Activated naive CD8-positive, alpha-beta T cell treated with anti-CD3 and anti-CD28 coated beads for 36 hours (primary cell): ENCODE measurements at regions not wholly inside any gene's neighbourhood (a gene's known extent, or its start where the extent isn't known, plus 50 kb on each side); places are given as distances from the start of the nearest gene placed in this dataset.

Experiments used
- DNase-seq: peaks from one replicate; pipeline ENCODE4 v3.0.0; 2021
- H3K27ac Mint-ChIP-seq: one replicate; pipeline ENCODE4 v1.8.0; 2022; ENCODE audit warnings: mild to moderate bottlenecking, moderate library complexity, mixed read lengths
- H3K27me3 Mint-ChIP-seq: one replicate; pipeline ENCODE4 v1.8.0; 2022; ENCODE audit warnings: mild to moderate bottlenecking, mixed read lengths
- H3K36me3 Mint-ChIP-seq: one replicate; pipeline ENCODE4 v1.8.0; 2021; ENCODE audit warnings: mild to moderate bottlenecking, mixed read lengths
- H3K4me1 Mint-ChIP-seq: one replicate; pipeline ENCODE4 v1.8.0; 2021; ENCODE audit warnings: mixed read lengths
- H3K4me3 Mint-ChIP-seq: one replicate; pipeline ENCODE4 v1.8.0; 2022; ENCODE audit warnings: mild to moderate bottlenecking, moderate library complexity, mixed read lengths
- H3K9me3 Mint-ChIP-seq: one replicate; pipeline ENCODE4 v1.8.0; 2022; ENCODE audit warnings: mixed read lengths

DNA sequence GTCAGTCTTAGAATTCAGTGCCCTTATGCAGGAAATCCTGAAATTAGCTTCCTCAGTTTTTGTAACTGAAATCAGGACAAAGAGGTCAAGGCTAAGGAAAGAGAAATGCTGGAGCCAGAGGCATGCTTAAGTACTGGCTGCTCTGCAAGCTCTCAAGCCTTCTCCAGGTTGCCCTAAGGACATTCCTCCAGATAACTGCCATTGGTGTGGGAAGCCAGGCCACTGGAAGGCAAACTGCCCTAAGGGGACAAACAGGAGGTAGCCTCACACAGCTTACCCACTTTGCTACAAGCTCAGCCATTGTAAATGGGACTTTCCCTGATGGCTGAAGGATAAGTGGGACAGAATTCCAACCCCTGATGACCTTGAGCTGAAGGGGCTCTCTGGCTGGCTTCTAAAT is 606.9 kb upstream of the PCDH10 start:
- no peak for DNase-seq
- Mint-ChIP-seq H3K4me1 (no peaks in the 10 kb centered on the region), H3K36me3 (no peaks in the 10 kb centered on the region), H3K4me3 (no peak overlapping the region), H3K9me3 (no peaks in the 10 kb centered on the region), H3K27me3 (no peaks in the 10 kb centered on the region), H3K27ac (no peak overlapping the region)

- peaks cover 2% of the 10 kb centered on the region for H3K9me3 Mint-ChIP-seq
- H3K27ac Mint-ChIP-seq, result no peak overlapping the region
- H3K4me3 Mint-ChIP-seq, result no peak overlapping the region
- H3K27me3 Mint-ChIP-seq, result no peaks in the 10 kb centered on the region
- H3K4me1 Mint-ChIP-seq, result no peaks in the 10 kb centered on the region
- H3K36me3 Mint-ChIP-seq, result no peaks in the 10 kb centered on the region
- DNase-seq, result no peak
Measured at GRCh38 chr4:132548463-132548862, 600.6 kb upstream of the PCDH10 start.

DNA sequence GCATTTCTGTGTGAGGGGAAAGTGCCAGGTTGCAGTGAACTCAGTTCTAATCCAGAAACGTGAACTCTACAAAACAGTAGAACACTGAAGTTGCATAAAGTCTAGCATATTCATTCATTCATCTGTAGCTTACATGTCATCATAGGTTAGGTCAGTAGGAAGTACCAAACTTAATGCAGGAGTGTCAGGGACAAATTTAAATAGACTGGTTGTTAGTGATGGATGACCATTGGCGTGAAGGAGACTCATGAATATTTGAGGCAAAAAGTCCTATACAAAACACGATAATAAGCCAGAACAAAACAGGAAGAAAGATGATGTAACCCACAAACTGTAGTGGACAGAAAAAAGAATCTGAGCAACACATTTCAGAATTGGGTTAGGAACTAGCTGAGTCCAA is 592.8 kb upstream of the PCDH10 start:
- H3K4me3 Mint-ChIP-seq, result no peak overlapping the region
- H3K27me3 Mint-ChIP-seq, result no peaks in the 10 kb centered on the region
- no peaks in the 10 kb centered on the region for H3K4me1 Mint-ChIP-seq
- no peaks in the 10 kb centered on the region for H3K36me3 Mint-ChIP-seq
- H3K27ac Mint-ChIP-seq, result no peak overlapping the region
- DNase-seq, result no peak
- peaks cover 2% of the 10 kb centered on the region for H3K9me3 Mint-ChIP-seq

DNA sequence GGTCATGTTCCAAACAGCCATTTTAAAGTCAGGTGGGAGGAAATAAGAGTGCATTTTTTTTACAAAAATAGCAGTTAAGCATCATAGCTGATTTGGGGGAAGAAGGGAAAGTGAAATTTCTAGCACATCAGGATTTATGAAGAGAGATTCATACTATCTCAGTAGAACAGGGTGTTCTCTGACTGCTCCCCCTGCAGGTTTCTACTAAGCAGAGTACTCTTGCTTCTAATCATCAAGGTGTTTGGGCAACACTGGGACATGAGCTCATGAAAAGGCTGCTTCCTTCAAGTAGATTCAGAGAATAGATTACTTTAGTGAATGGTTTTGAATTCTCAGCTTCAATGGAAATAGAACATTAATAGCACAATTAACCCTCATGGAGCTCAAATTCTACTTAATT is 591.4 kb upstream of the PCDH10 start:
- Mint-ChIP-seq H3K9me3 (peaks cover under 1% of the 10 kb centered on the region), H3K27me3 (no peaks in the 10 kb centered on the region), H3K27ac (no peak overlapping the region), H3K36me3 (no peaks in the 10 kb centered on the region), H3K4me1 (no peaks in the 10 kb centered on the region), H3K4me3 (no peak overlapping the region)
- no peak for DNase-seq

DNA sequence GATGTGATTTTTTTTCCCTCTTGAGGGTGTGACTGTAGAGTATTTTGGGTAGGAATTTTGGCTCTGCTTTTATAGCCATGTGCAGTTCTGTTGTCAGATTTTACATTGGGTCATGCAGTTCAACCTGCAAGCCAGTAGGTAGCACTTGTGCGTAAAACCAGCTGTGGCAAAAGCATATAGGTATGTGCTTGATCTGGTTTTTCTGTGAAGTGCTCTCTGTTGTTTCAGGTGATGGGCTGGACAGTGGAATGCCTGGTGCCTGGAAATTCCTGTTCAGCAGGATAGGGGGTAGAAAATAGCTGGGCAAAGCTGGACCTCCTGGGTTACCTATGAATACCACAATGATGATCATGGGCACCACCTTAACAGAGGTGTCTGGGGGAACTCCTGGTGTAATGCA is 584.2 kb upstream of the PCDH10 start:
- H3K27me3 Mint-ChIP-seq, result no peaks in the 10 kb centered on the region

DNA sequence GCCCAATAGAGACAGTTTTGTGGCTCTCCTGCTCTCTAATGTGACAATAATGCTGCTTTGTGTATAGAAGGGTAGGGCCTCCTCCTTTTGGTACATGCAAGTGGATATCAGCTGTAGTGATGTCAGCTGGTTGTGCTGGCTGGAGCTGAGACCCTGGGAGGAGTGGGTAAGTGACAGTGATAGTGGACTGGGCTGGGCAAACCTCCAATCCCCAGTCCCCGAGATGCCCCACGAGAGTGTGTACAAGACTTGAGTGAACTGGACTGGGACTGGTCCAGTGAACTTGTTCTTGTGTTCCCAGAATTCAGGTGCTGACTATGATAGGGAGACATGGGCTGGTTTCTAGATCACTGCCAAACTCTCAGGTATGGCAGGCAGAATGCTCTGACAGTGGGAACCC is 583.6 kb upstream of the PCDH10 start:
- Mint-ChIP-seq H3K27ac (no peak overlapping the region), H3K27me3 (no peaks in the 10 kb centered on the region), H3K4me1 (no peaks in the 10 kb centered on the region), H3K4me3 (no peak overlapping the region), H3K9me3 (peaks cover 3% of the 10 kb centered on the region), H3K36me3 (no peaks in the 10 kb centered on the region)
- no peak for DNase-seq

More for the DNA sequence above, 584.2 kb upstream of the PCDH10 start:
- no peak overlapping the region for H3K4me3 Mint-ChIP-seq
- no peaks in the 10 kb centered on the region for H3K36me3 Mint-ChIP-seq
- H3K27ac Mint-ChIP-seq, result no peak overlapping the region
- DNase-seq, result no peak
- no peaks in the 10 kb centered on the region for H3K4me1 Mint-ChIP-seq
- H3K9me3 Mint-ChIP-seq, result peaks cover 3% of the 10 kb centered on the region

DNA sequence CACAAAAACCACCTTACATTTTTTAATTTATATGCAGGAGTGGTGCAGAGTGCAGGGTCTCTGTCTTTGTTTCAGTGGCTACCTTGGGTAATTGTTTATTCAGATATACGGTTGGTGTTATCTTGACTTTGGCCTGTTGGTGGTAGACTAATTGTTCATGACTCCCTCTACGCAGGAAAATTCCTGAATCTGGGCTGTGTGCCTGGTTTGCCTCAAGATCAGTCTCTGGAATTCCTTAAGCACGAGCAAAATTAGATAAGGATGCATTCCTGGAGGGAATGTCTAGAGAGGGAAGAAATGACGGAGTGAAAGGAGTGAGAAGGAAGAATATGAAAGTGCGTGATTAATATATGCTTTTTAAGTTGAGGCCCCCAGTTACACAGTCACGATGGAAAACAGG is 576.9 kb upstream of the PCDH10 start:
- H3K36me3 Mint-ChIP-seq, result no peaks in the 10 kb centered on the region
- H3K9me3 Mint-ChIP-seq, result peaks cover under 1% of the 10 kb centered on the region
- no peak overlapping the region for H3K27ac Mint-ChIP-seq

DNA sequence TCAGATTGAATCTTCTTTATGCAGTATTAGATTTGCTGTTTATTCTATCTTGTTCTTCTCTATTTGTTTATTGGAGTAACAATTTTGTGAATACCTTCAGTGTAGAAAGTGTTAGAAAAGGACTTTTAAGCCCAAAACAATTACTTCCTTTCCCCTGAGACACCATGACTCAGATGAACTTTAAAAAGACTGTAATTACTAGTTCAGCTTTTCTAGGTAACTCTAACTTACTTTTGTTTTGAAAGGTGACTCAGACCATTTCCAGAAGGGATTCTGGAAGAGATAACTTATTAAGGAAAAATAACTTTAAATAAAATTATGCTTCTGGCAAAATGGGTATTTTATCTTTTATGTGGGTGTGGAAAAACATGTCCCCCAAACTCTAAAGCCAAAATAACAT is 561.5 kb upstream of the PCDH10 start:
- H3K27ac Mint-ChIP-seq, result no peak overlapping the region
- H3K4me1 Mint-ChIP-seq, result no peaks in the 10 kb centered on the region
- peaks cover 3% of the 10 kb centered on the region for H3K9me3 Mint-ChIP-seq
- H3K4me3 Mint-ChIP-seq, result no peak overlapping the region
- H3K27me3 Mint-ChIP-seq, result no peaks in the 10 kb centered on the region
- no peaks in the 10 kb centered on the region for H3K36me3 Mint-ChIP-seq
- DNase-seq, result no peak

More for the DNA sequence above, 576.9 kb upstream of the PCDH10 start:
- H3K4me1 Mint-ChIP-seq, result no peaks in the 10 kb centered on the region
- no peaks in the 10 kb centered on the region for H3K27me3 Mint-ChIP-seq
- DNase-seq, result no peak
- H3K4me3 Mint-ChIP-seq, result no peak overlapping the region

DNA sequence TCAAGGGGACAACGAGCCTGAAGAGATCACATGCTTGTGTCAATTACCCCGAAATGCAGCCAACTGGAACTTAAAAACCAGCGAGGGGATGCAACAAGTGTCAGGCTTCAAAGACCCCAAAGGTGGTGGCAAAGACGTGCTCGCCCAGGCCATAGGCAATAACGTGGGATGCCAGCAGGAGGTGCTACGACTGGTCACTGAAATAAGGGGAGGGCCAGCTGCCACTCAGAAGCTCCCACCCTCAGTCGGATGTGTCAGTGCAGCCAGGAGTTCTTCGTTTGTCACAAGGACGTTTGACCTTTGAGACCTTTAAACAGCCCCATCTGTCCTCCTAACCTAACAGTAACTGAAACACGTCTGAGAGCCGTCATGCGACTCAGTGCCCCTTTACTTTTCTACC is 556.8 kb upstream of the PCDH10 start:
- Mint-ChIP-seq H3K36me3 (no peaks in the 10 kb centered on the region), H3K4me3 (no peak overlapping the region), H3K27ac (no peak overlapping the region), H3K4me1 (no peaks in the 10 kb centered on the region), H3K27me3 (no peaks in the 10 kb centered on the region), H3K9me3 (no peaks in the 10 kb centered on the region)
- no peak for DNase-seq

GRCh38 chr4:132592850-132593249 is 556.2 kb upstream of the PCDH10 start:
- no peaks in the 10 kb centered on the region for H3K27me3 Mint-ChIP-seq

GRCh38 chr4:132593717-132594400 is 555.2 kb upstream of the PCDH10 start:
- H3K36me3 Mint-ChIP-seq, result no peaks in the 10 kb centered on the region
- no peak for DNase-seq
- no peaks in the 10 kb centered on the region for H3K4me1 Mint-ChIP-seq
- H3K9me3 Mint-ChIP-seq, result no peaks in the 10 kb centered on the region
- H3K27me3 Mint-ChIP-seq, result no peaks in the 10 kb centered on the region
- H3K27ac Mint-ChIP-seq, result no peak overlapping the region
- H3K4me3 Mint-ChIP-seq, result no peak overlapping the region

More at GRCh38 chr4:132592850-132593249, 556.2 kb upstream of the PCDH10 start:
- H3K9me3 Mint-ChIP-seq, result no peaks in the 10 kb centered on the region
- H3K4me1 Mint-ChIP-seq, result no peaks in the 10 kb centered on the region
- no peak for DNase-seq
- no peak overlapping the region for H3K27ac Mint-ChIP-seq
- H3K36me3 Mint-ChIP-seq, result no peaks in the 10 kb centered on the region
- H3K4me3 Mint-ChIP-seq, result no peak overlapping the region

DNA sequence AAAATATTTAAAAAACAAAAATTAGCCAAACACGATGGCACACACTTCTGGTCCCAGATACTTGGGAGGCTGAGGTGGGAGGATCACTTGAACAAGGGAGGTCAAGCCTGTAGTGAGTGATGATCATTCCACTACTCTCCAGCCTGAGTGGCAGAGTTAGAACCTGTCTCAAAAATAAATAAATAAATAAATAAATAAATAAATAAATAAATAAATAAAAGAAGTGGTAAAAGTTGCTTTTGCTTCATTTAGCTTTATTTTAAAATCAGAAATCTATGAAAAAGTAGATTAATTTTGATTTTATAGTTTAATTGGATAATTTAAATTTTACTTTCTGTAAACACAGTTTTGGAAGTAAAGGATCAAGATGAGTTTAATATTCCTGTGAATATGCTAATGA is 552.9 kb upstream of the PCDH10 start:
- H3K36me3 Mint-ChIP-seq, result no peaks in the 10 kb centered on the region

DNA sequence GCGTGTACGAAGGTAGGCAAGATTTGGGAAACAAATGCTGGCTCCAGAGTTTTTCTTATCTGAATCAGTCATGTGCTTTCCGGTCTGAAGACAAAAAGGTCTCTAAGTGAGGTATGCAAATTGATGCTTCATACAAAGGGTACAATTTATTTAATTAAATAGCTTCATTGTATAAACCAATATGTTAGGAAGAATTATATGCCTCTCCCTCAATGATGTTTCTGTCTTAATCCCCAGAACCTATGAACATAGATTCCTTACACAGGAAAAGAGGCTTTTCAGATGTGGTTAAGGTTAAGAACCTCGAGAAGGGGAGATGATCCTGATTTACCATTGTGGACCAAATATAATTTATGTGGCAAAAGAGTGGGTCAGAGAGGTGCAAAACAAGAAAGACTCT is 543.5 kb upstream of the PCDH10 start:
- Mint-ChIP-seq H3K27me3 (no peaks in the 10 kb centered on the region), H3K4me1 (no peaks in the 10 kb centered on the region), H3K9me3 (no peaks in the 10 kb centered on the region)

More for the DNA sequence above, 552.9 kb upstream of the PCDH10 start:
- Mint-ChIP-seq H3K9me3 (no peaks in the 10 kb centered on the region), H3K4me1 (no peaks in the 10 kb centered on the region), H3K27me3 (no peaks in the 10 kb centered on the region), H3K27ac (no peak overlapping the region), H3K4me3 (no peak overlapping the region)
- DNase-seq, result no peak

DNA sequence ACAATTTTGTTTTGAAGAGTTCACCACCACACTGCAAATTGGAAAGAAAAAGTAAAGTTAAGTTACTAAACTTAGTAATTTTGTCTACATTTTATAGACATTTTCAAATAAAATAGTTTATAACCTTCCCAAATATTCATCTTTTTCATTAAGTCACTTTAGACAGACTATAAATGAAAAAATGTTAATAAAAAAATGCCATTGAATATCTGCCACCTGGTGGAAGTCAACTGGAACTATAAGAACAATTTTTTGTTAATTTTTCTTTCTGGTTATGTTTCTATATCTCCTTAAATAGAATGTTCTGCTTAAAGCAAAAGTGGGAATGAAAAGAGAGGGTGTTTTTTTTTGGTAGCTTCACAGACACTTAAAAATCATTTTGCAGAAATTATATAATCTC is 534.4 kb upstream of the PCDH10 start:
- Mint-ChIP-seq H3K9me3 (peaks cover 14% of the 10 kb centered on the region), H3K27me3 (no peaks in the 10 kb centered on the region), H3K36me3 (no peaks in the 10 kb centered on the region), H3K4me3 (no peak overlapping the region), H3K27ac (no peak overlapping the region), H3K4me1 (no peaks in the 10 kb centered on the region)
- DNase-seq, result no peak

More for the DNA sequence above, 543.5 kb upstream of the PCDH10 start:
- no peaks in the 10 kb centered on the region for H3K36me3 Mint-ChIP-seq
- no peak overlapping the region for H3K27ac Mint-ChIP-seq
- DNase-seq, result no peak
- no peak overlapping the region for H3K4me3 Mint-ChIP-seq

DNA sequence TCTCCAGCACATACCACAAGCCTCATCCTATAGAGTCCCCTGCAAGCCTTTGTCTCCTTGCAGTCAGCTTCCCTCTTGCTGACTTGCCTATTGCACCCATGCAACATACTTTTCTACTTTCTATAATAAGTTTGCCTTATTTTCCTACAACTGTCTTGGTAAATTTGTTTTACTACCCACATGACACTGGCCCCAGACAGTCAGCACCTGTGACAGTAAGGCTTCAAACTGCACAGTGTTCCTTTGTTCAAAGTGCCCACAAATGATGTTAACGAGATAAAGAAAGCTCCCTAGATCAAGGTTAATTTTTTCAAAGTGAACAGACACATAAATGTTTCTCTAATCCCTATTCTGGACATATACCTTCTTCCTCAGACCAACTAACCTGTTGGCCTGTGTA is 529.1 kb upstream of the PCDH10 start:
- Mint-ChIP-seq H3K4me1 (no peaks in the 10 kb centered on the region), H3K27ac (no peak overlapping the region)

DNA sequence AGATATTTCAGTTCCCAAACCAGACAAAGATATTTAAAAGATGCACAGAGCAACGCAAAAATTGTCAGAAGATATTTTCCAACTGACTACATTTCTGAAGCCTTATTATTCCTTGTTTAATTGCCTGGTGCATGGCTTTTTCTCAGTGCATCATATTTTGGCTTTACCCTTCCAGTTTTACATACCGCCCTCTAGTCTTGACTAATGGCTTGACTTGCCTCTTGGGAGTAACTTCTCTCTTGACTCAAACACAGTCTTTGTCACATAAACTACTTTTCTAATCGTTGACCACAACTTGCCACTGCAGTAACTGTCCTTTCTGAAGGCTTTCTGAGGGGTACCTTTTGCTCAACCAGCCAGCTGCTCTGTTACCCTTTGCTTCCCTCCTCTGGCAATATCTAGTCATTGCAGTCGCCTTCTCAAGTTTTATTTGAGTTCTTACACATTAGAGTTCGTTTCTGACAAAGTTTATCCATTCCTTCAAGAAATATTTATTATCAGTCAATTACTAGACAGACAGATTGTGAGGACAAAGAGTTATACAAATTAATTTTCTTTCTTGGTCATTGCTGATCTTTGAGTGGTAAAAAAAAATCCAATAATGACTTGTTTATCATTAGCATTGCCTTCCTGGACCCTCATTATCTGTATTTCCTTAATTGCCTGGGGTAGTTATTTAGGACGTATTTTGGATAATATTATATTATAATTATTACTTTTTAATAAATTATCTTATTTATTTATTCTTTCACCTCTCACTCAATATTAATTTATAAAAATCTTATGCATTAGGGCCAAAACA is 506.9 kb upstream of the PCDH10 start:
- no peak for DNase-seq
- H3K4me3 Mint-ChIP-seq, result no peak overlapping the region
- H3K36me3 Mint-ChIP-seq, result no peaks in the 10 kb centered on the region
- no peak overlapping the region for H3K27ac Mint-ChIP-seq
- H3K9me3 Mint-ChIP-seq, result no peaks in the 10 kb centered on the region
- H3K27me3 Mint-ChIP-seq, result no peaks in the 10 kb centered on the region
- H3K4me1 Mint-ChIP-seq, result no peaks in the 10 kb centered on the region

More for the DNA sequence above, 529.1 kb upstream of the PCDH10 start:
- Mint-ChIP-seq H3K9me3 (peaks cover 16% of the 10 kb centered on the region), H3K36me3 (no peaks in the 10 kb centered on the region), H3K4me3 (no peak overlapping the region), H3K27me3 (no peaks in the 10 kb centered on the region)
- no peak for DNase-seq
